ENCODE measurements at regions not wholly inside any gene's neighbourhood (a gene's known extent, or its start where the extent isn't known, plus 50 kb on each side); places are given as distances from the start of the nearest gene placed in this dataset.
"Not testable (repeated sequence)": the region's sequence is repeated elsewhere in the genome, so short reads cannot be mapped to it uniquely, and the experiment has no call there.

DNA sequence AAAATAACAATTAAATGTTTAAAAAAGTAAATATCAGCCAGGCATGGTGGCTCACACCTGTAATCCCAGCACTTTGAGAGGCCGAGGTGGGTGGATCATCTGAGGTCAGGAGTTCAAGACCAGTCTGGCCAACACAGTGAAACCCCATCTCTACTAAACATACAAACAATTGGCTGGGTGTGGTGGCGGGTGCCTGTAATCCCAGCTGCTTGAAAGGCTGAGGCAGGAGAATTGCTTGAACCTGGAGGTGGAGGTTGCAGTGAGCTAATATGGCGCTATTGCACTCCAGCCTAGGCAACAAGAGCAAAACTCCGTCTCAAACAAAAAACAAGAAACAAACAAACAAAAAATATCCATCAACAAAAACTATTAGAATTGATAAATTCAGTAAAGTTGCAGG, 77.5 kb downstream of the SNX5 start:
- not testable (repeated sequence) for H3K27me3 ChIP-seq (replicated peaks; ENCODE audit: insufficient read depth); H3K36me3 ChIP-seq; DNase-seq (ENCODE audit: low spot score); H3K9me3 ChIP-seq; H3K4me3 ChIP-seq; ATAC-seq (ENCODE audit: insufficient number of reproducible peaks, low FRiP score, low read depth); H3K27ac ChIP-seq
- H3K4me1 ChIP-seq (ENCODE audit: control insufficient read depth in 1 of 2, low read depth in 2 of 2): peaks cover 3 to 14% of the 10 kb centered on the region in 2 donors

DNA sequence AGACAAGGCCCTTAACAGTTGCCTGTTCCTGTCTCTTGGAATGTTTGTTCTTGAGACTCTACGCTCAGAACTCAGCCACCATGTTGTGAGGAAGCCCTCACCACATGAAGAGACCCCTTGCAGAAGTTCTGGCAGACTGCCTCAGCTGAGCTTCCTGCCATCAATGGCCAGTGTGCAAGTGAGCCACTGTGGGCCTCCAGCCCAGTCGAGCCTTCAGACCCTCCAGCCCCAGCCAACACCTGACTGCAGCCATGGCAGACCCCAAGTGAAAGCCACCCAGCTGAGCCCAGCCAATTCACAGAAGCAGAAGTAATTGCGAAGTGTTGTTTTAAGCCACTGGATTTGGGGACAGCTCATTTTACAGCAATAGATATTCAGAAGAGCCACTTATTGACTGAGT, 78.3 kb downstream of the SNX5 start:
- TF ChIP-seq, protein P1, sequence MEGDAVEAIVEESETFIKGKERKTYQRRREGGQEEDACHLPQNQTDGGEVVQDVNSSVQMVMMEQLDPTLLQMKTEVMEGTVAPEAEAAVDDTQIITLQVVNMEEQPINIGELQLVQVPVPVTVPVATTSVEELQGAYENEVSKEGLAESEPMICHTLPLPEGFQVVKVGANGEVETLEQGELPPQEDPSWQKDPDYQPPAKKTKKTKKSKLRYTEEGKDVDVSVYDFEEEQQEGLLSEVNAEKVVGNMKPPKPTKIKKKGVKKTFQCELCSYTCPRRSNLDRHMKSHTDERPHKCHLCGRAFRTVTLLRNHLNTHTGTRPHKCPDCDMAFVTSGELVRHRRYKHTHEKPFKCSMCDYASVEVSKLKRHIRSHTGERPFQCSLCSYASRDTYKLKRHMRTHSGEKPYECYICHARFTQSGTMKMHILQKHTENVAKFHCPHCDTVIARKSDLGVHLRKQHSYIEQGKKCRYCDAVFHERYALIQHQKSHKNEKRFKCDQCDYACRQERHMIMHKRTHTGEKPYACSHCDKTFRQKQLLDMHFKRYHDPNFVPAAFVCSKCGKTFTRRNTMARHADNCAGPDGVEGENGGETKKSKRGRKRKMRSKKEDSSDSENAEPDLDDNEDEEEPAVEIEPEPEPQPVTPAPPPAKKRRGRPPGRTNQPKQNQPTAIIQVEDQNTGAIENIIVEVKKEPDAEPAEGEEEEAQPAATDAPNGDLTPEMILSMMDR (IDR thresholded peaks at IDR 0.05): no peak
- Histone ChIP-seq H3K4me1 (ENCODE audit: control insufficient read depth in 1 of 2, low read depth in 2 of 2) (peaks cover 0 to 6% of the 10 kb centered on the region in 2 donors), H3K4me3 (no peak overlapping the region), H3K9me3 (no peaks in the 10 kb centered on the region), H3K36me3 (no peaks in the 10 kb centered on the region), H3K27me3 (replicated peaks; ENCODE audit: insufficient read depth) (no peaks in the 10 kb centered on the region), H3K27ac (no peak overlapping the region)
- ATAC-seq (ENCODE audit: insufficient number of reproducible peaks, low FRiP score, low read depth): no peak
- DNase-seq (ENCODE audit: low spot score): no peak

DNA sequence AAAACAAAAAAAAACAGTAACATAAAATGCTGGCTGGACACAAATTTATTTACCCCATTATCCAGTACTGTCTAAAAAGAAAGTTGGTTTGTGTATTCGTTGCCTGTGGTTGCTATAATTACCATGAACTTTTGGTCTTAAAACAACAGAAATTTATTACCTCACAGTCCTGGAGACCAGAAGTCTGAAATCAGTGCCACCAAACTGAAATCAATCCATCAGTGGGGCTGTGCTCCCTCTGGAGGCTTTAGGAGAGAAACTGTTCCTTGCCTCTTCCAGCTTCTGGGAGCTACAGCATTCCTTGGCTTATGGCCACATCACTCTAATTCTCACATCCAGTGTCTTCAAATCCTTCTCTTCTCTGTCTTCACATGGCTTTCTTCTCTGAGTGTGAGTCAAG, 79.4 kb downstream of the SNX5 start:
- Histone ChIP-seq H3K27me3 (replicated peaks; ENCODE audit: insufficient read depth) (no peaks in the 10 kb centered on the region), H3K9me3 (no peaks in the 10 kb centered on the region), H3K27ac (no peak overlapping the region), H3K4me3 (no peak overlapping the region), H3K4me1 (ENCODE audit: control insufficient read depth in 1 of 2, low read depth in 2 of 2) (no peaks in the 10 kb centered on the region), H3K36me3 (no peaks in the 10 kb centered on the region)
- TF ChIP-seq, protein P1 (IDR thresholded peaks at IDR 0.05): no peak
- DNase-seq (ENCODE audit: low spot score): no peak
- no peak for ATAC-seq (ENCODE audit: insufficient number of reproducible peaks, low FRiP score, low read depth)

DNA sequence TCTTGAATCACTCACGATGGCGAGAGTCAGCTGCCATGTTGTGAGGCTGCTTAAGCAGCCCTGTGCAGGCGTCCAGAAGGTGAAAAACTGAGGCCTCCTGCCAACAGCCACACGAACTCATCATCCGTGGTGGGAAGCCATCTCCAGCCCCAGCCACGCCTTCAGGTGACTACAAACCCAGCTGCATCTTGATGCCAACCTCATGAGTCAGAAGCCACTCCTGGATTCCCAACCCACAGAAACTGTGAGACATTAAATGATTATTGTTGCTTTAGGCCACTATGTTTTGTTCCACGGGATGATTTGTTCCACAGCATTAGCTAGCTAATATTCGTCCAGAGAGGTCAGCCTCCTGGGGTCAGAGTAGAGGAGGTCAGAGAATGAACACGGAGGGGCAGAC, 80.5 kb downstream of the SNX5 start:
- Histone ChIP-seq H3K4me3 (no peak overlapping the region), H3K27me3 (replicated peaks; ENCODE audit: insufficient read depth) (no peaks in the 10 kb centered on the region), H3K27ac (no peak overlapping the region), H3K36me3 (no peaks in the 10 kb centered on the region), H3K4me1 (ENCODE audit: control insufficient read depth in 1 of 2, low read depth in 2 of 2) (no peaks in the 10 kb centered on the region), H3K9me3 (no peaks in the 10 kb centered on the region)
- ATAC-seq (ENCODE audit: insufficient number of reproducible peaks, low FRiP score, low read depth) (no peak), DNase-seq (ENCODE audit: low spot score) (no peak)
- TF ChIP-seq, protein P1 (IDR thresholded peaks at IDR 0.05): no peak

DNA sequence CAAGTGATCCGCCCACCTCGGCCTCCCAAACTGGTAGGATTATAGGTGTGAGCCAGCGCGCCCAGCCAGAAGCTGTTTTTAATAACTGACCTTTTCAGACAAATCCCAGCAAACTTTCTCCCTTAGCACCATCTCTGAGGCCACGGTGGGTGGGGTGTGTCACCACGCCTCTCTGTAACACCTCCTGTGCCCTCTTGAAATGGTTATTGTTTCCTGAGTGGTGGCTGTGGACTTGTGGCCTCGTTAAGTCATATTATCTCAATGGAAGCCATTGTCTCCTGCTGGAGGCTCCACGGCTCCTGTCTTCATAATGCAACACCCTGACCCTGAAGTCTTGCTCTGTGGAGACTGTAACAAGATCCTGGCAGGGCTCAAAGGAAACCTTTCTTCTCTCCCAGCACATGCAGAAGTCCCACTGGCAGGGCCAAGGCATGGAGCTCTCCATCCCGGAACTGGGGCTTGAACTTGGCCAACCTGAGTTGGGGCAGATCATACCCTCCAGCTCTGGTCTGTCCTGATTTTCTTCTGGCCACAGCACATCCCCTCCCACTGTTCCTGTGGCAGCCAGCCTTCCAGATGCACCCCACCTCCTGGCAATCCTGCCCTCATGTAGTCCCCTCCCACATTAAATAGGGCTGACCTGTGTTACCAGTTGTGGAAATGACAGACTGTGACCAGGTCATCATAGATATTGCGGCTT, 81.1 kb downstream of the SNX5 start:
- H3K4me3 ChIP-seq: no peak overlapping the region
- H3K9me3 ChIP-seq: no peaks in the 10 kb centered on the region
- no peaks in the 10 kb centered on the region for H3K27me3 ChIP-seq (replicated peaks; ENCODE audit: insufficient read depth)
- ATAC-seq (ENCODE audit: insufficient number of reproducible peaks, low FRiP score, low read depth): no peak
- DNase-seq (ENCODE audit: low spot score): no peak
- no peaks in the 10 kb centered on the region for H3K4me1 ChIP-seq (ENCODE audit: control insufficient read depth in 1 of 2, low read depth in 2 of 2)
- H3K27ac ChIP-seq: no peak overlapping the region
- no peaks in the 10 kb centered on the region for H3K36me3 ChIP-seq
- TF ChIP-seq, protein P1 (IDR thresholded peaks at IDR 0.05): no peak

DNA sequence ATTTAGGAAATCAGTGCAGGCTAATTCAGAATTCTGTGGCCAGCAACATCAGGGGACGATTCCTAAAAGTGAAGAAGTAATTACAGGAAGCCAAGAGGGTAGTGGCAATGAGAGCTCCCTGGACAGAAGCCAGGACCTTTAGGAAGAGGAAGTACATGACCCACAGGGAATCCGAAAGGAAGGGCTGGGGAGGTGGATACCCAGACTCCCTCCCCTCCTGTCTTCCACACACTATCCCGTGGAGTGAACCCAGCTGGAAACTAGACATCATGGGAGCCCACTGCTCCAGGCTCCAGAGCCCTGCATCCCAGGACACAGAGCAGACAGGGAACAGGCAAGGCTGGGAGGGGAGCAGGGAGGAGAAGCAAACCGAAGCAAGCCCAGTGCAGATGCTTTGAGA, 83.0 kb downstream of the SNX5 start:
- DNase-seq (ENCODE audit: low spot score) (no peak), ATAC-seq (ENCODE audit: insufficient number of reproducible peaks, low FRiP score, low read depth) (no peak)
- Histone ChIP-seq H3K27ac (no peak overlapping the region), H3K9me3 (no peaks in the 10 kb centered on the region), H3K36me3 (no peaks in the 10 kb centered on the region), H3K27me3 (replicated peaks; ENCODE audit: insufficient read depth) (no peaks in the 10 kb centered on the region), H3K4me1 (ENCODE audit: control insufficient read depth in 1 of 2, low read depth in 2 of 2) (no peaks in the 10 kb centered on the region), H3K4me3 (no peak overlapping the region)
- TF ChIP-seq, protein P1 (IDR thresholded peaks at IDR 0.05): no peak
